ENCODE measurements at regions not wholly inside any gene's neighbourhood (a gene's known extent, or its start where the extent isn't known, plus 50 kb on each side); places are given as distances from the start of the nearest gene placed in this dataset.
"Not testable (repeated sequence)": the region's sequence is repeated elsewhere in the genome, so short reads cannot be mapped to it uniquely, and the experiment has no call there.

DNA sequence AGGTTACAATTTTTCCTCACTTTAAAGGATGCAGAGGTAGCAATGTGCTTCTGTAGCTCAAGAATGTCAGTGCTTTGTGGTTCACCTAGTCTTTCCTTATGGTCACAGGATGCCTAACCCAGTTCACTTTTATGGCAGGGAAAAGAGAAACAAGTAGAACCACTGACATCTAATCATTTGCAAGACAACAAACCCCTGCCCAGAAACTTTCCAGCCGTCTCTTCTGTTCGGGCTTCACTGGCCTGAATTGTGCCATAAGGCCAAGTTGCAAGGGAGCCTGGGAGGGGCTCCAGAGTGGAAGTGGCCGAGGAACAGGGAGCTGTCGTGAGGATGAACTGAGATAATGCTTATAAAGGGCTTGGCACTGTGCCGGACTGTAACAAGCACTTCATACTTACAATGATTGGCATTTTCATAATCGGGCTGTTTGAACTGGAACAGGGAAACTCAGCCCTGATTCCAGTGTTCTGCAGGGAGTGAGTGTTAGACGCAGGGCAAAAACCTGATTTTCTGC is 212.6 kb downstream of the BCAS1 start:
- Mint-ChIP-seq H3K9me3 (no peaks in the 10 kb centered on the region), H3K27ac (peak overlapping the region in 1 of 6 donors; percentile 11), H3K36me3 (no peaks in the 10 kb centered on the region), H3K4me3 (no peak overlapping the region), H3K4me1 (peaks cover 9 to 22% of the 10 kb centered on the region in 2 donors), H3K27me3 (ENCODE audit: low read depth in 3 of 3) (no peaks in the 10 kb centered on the region)
- DNase-seq = no peak

DNA sequence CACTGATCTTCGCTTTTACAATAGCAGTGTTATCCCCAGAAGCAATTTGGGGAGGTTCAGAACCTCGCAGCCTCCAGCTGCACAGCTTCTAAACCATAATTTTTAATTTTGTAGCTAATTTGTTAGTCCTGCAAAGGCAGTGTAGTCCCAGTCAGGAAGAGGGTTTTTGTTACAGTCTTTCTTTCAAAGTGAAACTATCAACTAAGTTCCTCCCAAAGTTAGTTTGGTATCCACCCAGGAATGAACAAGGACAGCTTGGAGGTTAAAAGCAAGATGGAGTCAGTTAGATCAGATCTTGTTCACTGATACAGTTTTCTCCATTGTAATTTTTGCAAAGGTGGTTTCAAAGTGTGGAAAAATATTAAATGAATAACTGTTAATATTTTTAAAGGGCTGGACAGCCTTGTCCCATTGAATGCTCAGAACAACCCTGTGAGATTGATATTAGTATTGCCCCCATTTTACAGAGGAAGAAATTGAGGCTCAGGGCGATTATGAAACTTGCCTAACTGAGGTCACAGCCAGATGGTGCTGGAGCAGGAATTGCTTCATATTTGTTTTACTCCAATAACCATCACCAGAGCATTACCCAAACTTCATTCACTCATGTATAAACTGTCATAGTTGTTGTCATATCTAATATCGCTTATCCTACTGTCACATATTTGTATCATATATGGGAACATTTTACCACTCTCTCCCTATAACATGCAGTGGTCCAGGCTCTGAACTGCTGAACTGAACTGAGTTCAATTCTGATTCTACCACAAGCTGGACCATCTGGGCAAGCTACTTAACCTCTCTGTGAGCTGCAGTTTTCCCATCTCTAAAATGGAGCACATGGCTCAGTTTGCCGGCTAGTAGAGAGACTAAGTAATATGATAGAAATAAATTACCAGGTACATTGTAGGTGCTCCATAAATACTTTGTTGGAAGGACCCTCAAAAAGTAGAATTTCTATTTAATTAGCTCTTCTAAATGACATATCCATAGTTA is 213.8 kb downstream of the BCAS1 start:
- Mint-ChIP-seq H3K4me1 (peaks cover 9 to 22% of the 10 kb centered on the region in 2 donors), H3K9me3 (no peaks in the 10 kb centered on the region), H3K27ac (peak overlapping the region in 4 of 6 donors; percentile 29 to 56 (median 34)), H3K4me3 (no peak overlapping the region), H3K27me3 (ENCODE audit: low read depth in 3 of 3) (no peaks in the 10 kb centered on the region), H3K36me3 (no peaks in the 10 kb centered on the region)
- DNase-seq = no peak

DNA sequence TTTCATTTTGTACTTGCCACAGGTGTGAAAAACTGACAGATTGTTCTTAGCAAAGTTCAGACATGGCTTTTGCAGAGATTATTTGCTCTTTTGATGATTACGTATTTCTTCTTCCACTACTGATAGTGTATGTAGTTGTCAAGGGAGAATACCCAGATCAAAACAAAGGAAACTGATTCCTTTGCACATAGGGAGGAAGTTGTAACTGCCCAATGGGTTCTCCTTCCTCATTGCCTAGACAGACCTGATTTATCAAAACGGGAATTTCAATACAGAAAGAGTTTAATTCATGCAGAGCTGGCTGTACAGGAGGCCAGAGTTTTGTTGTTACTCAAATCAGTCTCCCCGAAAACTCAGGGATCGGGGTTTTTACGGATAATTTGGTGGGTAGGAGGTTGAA is 214.7 kb downstream of the BCAS1 start:
- Mint-ChIP-seq H3K4me3 (no peak overlapping the region), H3K4me1 (peaks cover 9 to 22% of the 10 kb centered on the region in 2 donors), H3K27ac (peak overlapping the region in 4 of 6 donors; percentile 42 to 80 (median 66)), H3K9me3 (no peaks in the 10 kb centered on the region), H3K36me3 (no peaks in the 10 kb centered on the region), H3K27me3 (ENCODE audit: low read depth in 3 of 3) (no peaks in the 10 kb centered on the region)
- no peak for DNase-seq

DNA sequence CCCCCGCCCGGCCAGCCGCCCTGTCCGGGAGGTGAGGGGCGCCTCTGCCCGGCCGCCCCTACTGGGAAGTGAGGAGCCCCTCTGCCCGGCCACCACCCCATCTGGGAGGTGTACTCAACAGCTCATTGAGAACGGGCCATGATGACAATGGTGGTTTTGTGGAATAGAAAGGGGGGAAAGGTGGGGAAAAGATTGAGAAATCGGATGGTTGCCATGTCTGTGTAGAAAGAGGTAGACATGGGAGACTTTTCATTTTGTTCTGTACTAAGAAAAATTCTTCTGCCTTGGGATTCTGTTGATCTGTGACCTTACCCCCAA is 215.8 kb downstream of the BCAS1 start:
- H3K4me1 Mint-ChIP-seq = peaks cover 9 to 22% of the 10 kb centered on the region in 2 donors
- not testable (repeated sequence) for H3K9me3 Mint-ChIP-seq, H3K36me3 Mint-ChIP-seq

DNA sequence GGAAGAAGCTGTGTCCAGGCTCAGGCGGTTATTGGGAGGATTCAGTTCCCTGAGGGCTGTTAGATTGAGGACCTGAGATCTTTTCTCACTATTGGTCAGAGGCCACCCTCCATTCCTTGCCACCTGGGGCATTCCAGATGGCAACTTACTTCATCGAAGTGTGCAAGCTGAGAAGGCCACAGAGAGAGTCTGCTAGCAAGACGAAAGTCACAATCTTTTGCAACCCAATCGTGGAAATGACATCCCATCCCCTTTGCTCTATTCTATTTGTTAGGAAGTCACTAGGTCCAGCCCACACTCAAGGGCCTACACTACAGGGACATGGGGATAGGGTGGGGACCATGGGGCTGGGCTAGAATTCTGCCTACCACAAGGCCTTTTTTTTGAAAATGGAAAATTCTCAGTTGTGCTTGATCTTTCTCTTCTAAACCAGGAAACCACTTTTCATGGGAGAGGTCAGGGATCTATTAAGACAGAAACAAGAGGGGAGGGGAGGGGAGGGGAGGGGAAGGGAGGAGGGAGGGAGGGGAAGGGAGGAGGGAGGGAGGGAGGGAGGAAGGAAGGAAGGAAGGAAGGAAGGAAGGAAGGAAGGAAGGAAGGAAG is 217.2 kb downstream of the BCAS1 start:
- H3K9me3 Mint-ChIP-seq = no peaks in the 10 kb centered on the region
- H3K4me1 Mint-ChIP-seq = peaks cover 12 to 26% of the 10 kb centered on the region in 2 donors
- no peak overlapping the region for H3K4me3 Mint-ChIP-seq
- no peaks in the 10 kb centered on the region for H3K27me3 Mint-ChIP-seq (ENCODE audit: low read depth in 3 of 3)
- no peaks in the 10 kb centered on the region for H3K36me3 Mint-ChIP-seq
- DNase-seq = no peak
- H3K27ac Mint-ChIP-seq = peak overlapping the region in 1 of 6 donors; percentile 31

More for the DNA sequence above, 215.8 kb downstream of the BCAS1 start:
- DNase-seq; H3K4me3 Mint-ChIP-seq; H3K27me3 Mint-ChIP-seq (ENCODE audit: low read depth in 3 of 3); H3K27ac Mint-ChIP-seq: not testable (repeated sequence)

DNA sequence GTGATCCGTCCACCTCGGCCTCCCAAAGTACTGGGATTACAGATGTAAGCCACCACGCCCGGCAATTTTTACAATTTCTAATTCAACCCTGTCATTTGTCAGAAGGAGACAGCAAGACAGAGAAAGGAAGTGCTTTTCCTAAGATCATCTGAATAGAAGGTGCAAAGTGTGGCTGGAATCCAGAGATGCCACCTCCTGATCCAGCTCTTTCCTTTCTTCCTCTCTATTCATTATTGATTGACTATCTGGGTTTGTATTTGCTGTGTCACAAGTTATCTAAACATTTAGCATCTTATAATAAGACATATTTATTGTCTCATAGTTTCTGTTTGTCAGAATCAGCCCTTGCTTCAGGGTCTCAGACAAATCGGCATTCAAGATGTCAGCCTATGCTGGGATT is 217.7 kb downstream of the BCAS1 start:
- peaks cover 13 to 27% of the 10 kb centered on the region in 2 donors for H3K4me1 Mint-ChIP-seq

DNA sequence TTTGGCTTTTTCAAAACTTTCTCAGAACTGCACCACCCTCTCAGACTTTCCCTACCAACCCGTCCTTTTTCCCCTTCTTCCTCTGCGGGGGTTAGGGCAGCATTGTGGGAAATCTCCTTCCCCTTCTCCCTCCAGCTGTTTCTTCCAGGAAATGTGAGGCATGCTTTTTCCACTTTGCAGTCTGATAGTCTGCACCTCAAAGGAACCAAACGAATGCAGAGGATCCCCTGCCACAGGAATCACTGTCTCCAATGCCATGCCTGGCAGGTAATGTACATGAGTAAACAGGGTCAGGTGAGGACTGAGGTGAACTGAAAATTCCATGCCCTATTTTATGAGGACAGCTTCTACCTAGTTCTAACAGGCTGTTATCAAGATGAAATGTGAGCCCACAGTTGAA is 218.4 kb downstream of the BCAS1 start:
- no peak for DNase-seq
- peaks cover 0 to 2% (median 0%) of the 10 kb centered on the region in 3 donors for H3K27me3 Mint-ChIP-seq (ENCODE audit: low read depth in 3 of 3)
- no peaks in the 10 kb centered on the region for H3K36me3 Mint-ChIP-seq
- H3K4me3 Mint-ChIP-seq = no peak overlapping the region
- H3K9me3 Mint-ChIP-seq = no peaks in the 10 kb centered on the region
- H3K27ac Mint-ChIP-seq = no peak overlapping the region
- H3K4me1 Mint-ChIP-seq = peaks cover 20 to 30% of the 10 kb centered on the region in 2 donors

More for the DNA sequence above, 217.7 kb downstream of the BCAS1 start:
- DNase-seq = no peak
- no peaks in the 10 kb centered on the region for H3K9me3 Mint-ChIP-seq
- no peak overlapping the region for H3K4me3 Mint-ChIP-seq
- no peaks in the 10 kb centered on the region for H3K36me3 Mint-ChIP-seq
- peak overlapping the region in 1 of 6 donors; percentile 31 for H3K27ac Mint-ChIP-seq
- no peaks in the 10 kb centered on the region for H3K27me3 Mint-ChIP-seq (ENCODE audit: low read depth in 3 of 3)

DNA sequence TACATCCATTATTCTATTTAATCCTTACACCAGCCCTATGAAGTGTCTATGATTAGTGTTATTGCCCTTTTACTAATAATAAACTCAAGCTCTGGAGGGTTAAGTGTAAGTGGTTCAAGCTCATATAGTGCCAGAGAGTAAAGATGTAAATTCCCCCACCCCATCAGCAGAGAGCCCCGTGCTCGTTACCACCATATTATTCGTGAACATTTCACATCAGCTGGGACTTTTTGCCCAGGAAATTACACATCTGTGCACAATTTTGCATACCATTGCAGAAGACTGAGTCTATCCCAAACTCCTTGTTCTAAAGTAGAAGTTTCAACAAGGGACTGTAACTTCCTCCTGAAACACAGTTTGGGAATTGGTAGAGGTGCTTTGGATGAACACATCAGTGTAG is 220.1 kb downstream of the BCAS1 start:
- H3K27ac Mint-ChIP-seq = no peak overlapping the region
- H3K4me3 Mint-ChIP-seq = no peak overlapping the region
- peaks cover 0 to 4% (median 3%) of the 10 kb centered on the region in 3 donors for H3K27me3 Mint-ChIP-seq (ENCODE audit: low read depth in 3 of 3)
- no peaks in the 10 kb centered on the region for H3K9me3 Mint-ChIP-seq
- no peaks in the 10 kb centered on the region for H3K36me3 Mint-ChIP-seq
- DNase-seq = no peak
- peaks cover 30 to 32% of the 10 kb centered on the region in 2 donors for H3K4me1 Mint-ChIP-seq

DNA sequence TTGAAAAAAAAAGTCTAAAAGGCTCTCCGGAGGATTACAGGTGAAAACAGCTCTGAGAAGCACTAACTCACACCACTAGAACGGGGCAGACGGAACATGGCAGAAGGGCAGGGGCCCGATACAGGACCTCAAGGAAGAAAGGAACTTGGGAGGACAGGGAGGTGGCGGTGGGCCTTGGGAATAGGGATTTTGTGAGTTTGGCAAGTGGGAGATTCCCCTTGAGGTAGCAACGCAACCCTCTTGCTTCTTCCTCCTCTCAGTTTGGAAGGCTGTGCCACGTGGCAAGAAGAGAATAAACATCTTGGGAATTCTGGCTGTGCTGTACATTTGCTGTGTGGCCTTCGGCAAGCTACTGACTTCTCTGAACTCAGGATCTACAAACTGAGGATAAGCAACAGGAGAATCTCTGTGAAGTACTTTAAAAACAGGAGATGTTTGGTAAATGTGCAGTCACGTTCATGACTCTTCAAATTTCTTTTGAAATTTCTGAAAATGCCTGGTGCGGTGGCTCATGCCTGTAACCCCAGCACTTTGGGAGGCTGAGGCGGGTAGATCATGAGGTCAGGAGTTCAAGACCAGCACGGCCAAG is 220.8 kb downstream of the BCAS1 start:
- Mint-ChIP-seq H3K27ac (peak overlapping the region in 2 of 6 donors; percentile 18 to 65), H3K9me3 (no peaks in the 10 kb centered on the region), H3K36me3 (no peaks in the 10 kb centered on the region), H3K4me3 (no peak overlapping the region), H3K4me1 (peaks cover 37 to 40% of the 10 kb centered on the region in 2 donors), H3K27me3 (ENCODE audit: low read depth in 3 of 3) (peaks cover 0 to 6% (median 3%) of the 10 kb centered on the region in 3 donors)
- no peak for DNase-seq

DNA sequence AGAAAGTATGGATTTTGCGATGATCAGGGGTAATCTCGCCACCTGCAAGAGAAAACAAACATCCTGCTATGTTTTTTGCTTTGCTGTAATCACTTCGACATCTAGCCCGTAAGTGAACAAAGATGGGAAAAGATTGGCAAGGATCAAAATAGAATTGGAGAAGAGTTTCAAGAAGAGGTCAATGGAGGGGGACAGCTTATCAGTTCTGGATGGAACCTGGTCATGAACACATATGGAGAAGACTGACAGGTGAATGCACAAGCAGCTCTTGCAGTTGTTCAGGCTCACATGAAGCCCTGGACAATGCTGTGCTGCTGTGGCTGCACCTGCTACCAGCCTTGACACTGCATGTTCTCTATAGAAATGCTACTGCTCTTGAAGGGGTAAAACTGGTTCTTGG is 222.1 kb downstream of the BCAS1 start:
- Mint-ChIP-seq H3K36me3 (no peaks in the 10 kb centered on the region), H3K27me3 (ENCODE audit: low read depth in 3 of 3) (peaks cover 0 to 9% (median 3%) of the 10 kb centered on the region in 3 donors), H3K9me3 (no peaks in the 10 kb centered on the region), H3K4me3 (peak overlapping the region in 3 of 5 donors; percentile 5 to 22 (median 18)), H3K4me1 (peaks cover 50 to 52% of the 10 kb centered on the region in 2 donors), H3K27ac (peak overlapping the region; percentile 0 to 92 (median 62))
- DNase-seq = no peak

DNA sequence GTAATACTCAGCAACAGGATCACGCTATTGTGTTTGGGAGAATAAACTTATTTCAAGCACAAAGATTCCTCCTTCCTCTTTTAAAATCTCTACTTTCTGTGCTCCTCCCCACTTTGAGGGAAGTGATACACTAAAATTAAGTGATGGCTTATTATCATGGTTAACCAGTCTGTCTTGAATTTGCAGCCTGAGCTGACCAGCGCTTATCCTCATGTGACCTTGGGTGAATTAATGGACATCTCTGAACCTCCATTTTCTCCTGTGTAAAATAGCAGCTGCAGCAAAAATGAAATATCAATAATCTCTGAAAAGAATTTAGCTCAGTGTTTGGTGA is 222.6 kb downstream of the BCAS1 start:
- peak overlapping the region; percentile 19 to 92 (median 72) for H3K27ac Mint-ChIP-seq
- H3K4me3 Mint-ChIP-seq = peak overlapping the region; percentile 55 to 82 (median 77)
- no peaks in the 10 kb centered on the region for H3K9me3 Mint-ChIP-seq
- peaks cover 0 to 9% (median 3%) of the 10 kb centered on the region in 3 donors for H3K27me3 Mint-ChIP-seq (ENCODE audit: low read depth in 3 of 3)
- H3K36me3 Mint-ChIP-seq = no peaks in the 10 kb centered on the region
- no peak for DNase-seq
- H3K4me1 Mint-ChIP-seq = peaks cover 55 to 57% of the 10 kb centered on the region in 2 donors

DNA sequence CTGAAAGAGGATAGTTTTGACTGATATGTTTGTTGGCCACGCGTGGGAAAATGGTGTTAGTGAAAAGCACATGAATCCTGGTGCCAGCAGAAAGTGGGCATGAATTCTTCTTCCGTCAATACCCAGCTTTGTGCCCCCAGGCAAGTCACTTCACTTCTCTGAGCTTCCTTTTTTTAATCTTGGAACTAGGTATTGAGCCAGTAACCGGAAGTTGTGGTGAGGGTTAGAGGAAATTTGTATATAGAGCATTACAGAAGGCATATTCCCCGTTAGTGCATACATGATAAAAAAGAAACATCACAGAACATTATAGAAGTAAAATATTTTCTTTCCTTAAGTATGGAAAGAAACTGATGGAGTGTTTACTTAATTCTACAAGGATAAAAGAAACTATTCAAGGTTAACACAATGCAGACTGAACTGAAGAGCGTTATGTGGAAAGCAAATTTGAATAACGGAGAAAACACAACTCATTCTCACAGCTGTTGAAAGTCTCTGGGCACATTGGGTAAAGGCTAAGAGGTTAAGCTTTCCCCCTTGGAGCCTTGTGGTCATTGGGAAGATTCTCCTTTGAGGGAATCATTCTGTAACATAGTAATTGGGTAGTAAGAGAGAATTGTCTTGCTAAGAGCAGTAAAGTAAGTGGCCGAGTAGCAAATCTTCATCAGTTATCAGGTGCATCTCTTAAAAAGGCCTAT is 223.1 kb downstream of the BCAS1 start:
- H3K27ac Mint-ChIP-seq = peak overlapping the region; percentile 53 to 92 (median 80)

DNA sequence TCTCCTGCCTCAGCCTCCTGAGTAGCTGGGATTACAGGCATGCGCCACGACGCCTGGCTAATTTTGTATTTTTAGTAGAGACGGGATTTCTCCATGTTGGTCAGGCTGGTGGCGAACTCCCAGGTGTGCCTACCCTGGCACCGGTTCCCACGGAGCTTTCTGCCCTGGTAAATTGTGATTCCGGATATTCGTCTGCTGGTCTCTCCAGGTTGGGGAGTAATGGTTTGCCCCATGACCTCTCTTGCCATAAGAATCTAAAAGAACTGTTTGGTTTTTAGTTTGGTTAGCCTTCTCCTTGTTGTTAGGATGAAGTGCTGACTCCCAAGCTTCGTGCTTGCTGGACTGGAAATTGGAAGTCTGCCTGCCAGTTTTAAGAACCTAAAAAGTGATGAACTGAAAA is 223.8 kb downstream of the BCAS1 start:
- DNase-seq = no peak
- Mint-ChIP-seq H3K27me3 (ENCODE audit: low read depth in 3 of 3) (peaks cover 0 to 12% (median 6%) of the 10 kb centered on the region in 3 donors), H3K9me3 (no peaks in the 10 kb centered on the region), H3K27ac (peak overlapping the region in 4 of 6 donors; percentile 62 to 92 (median 81)), H3K4me1 (peaks cover 64 to 68% of the 10 kb centered on the region in 2 donors), H3K36me3 (no peaks in the 10 kb centered on the region), H3K4me3 (peak overlapping the region; percentile 55 to 82 (median 77))

More for the DNA sequence above, 223.1 kb downstream of the BCAS1 start:
- peak overlapping the region; percentile 55 to 82 (median 77) for H3K4me3 Mint-ChIP-seq
- H3K36me3 Mint-ChIP-seq = no peaks in the 10 kb centered on the region
- H3K4me1 Mint-ChIP-seq = peaks cover 60 to 62% of the 10 kb centered on the region in 2 donors
- no peak for DNase-seq
- no peaks in the 10 kb centered on the region for H3K9me3 Mint-ChIP-seq
- H3K27me3 Mint-ChIP-seq (ENCODE audit: low read depth in 3 of 3) = peaks cover 0 to 12% (median 5%) of the 10 kb centered on the region in 3 donors
